AG04449 (cell line): ENCODE measurements at regions not wholly inside any gene's neighbourhood (a gene's known extent, or its start where the extent isn't known, plus 50 kb on each side); places are given as distances from the start of the nearest gene placed in this dataset.

Experiments
- CTCF ChIA-PET: fragments of 350-600 bp; formaldehyde crosslinking; extraction: SDS; loops from one replicate; lab custom pipeline; 2021; ENCODE audit warnings: antibody characterized with exemption; lab: Yijun Ruan, JAX
- POLR2A ChIA-PET: fragments of 400-600, 350-600 bp; formaldehyde crosslinking; extraction: SDS; loops from one replicate; lab custom pipeline; 2020; ENCODE audit warnings: antibody characterized with exemption, inconsistent platforms; lab: Yijun Ruan, JAX
- DNase-seq: peaks from one replicate; pipeline ENCODE4 v3.0.0-alpha.2; 2010; ENCODE audit warnings: low read depth, low spot score
- H3K4me3 ChIP-seq: 2 replicates; pipeline ENCODE4 v1.5.1; 2011; ENCODE audit warnings: low read depth, mild to moderate bottlenecking, control low read depth, low read length
- CTCF ChIP-seq: IDR thresholded peaks from one replicate; pipeline ENCODE4 v1.5.1; 2011; ENCODE audit warnings: mild to moderate bottlenecking, moderate library complexity, low read length, control low read depth, inconsistent platforms; ENCODE audit not compliant: insufficient read depth; ENCODE audit errors: missing control alignments

GRCh38 chr6:169839898-169840631, 88.6 kb downstream of the ERMARD start:
- DNase-seq: no peak
- ChIA-PET CTCF (no interaction called here), POLR2A (no interaction called here)
- no peak overlapping the region for H3K4me3 ChIP-seq
- TF ChIP-seq CTCF: no peak

GRCh38 chr6:169839493-169839892, 88.1 kb downstream of the ERMARD start:
- no peak for TF ChIP-seq CTCF
- DNase-seq: no peak
- H3K4me3 ChIP-seq: no peak overlapping the region
- ChIA-PET CTCF (no interaction called here), POLR2A (no interaction called here)

GRCh38 chr6:169839029-169839481, 87.6 kb downstream of the ERMARD start:
- H3K4me3 ChIP-seq: no peak overlapping the region
- CTCF ChIA-PET: no interaction called here
- no peak for TF ChIP-seq CTCF
- POLR2A ChIA-PET: interaction anchor here (0.6 kb wide), 1 partner anchor 687 kb away, joined by 3 read pairs; no protein-coding TSS in a partner anchor
- DNase-seq: no peak

- POLR2A ChIA-PET: interaction anchor here (0.6 kb wide), 1 partner anchor 687 kb away, joined by 3 read pairs; no protein-coding TSS in a partner anchor
- no peak for DNase-seq
- CTCF ChIA-PET: no interaction called here
These were observed 87.1 kb downstream of the ERMARD start for GRCh38 chr6:169838346-169839028.

GRCh38 chr6:169837529-169838250, 86.3 kb downstream of the ERMARD start:
- CTCF ChIA-PET: interaction anchor here (1.0 to 2.5 kb wide), 2 partner anchors 680 to 692 kb away, joined by 6 to 8 read pairs; no protein-coding TSS in a partner anchor
- no peak overlapping the region for H3K4me3 ChIP-seq
- TF ChIP-seq CTCF: no peak
- no peak for DNase-seq
- POLR2A ChIA-PET: no interaction called here

More at GRCh38 chr6:169838346-169839028, 87.1 kb downstream of the ERMARD start:
- TF ChIP-seq CTCF: no peak
- no peak overlapping the region for H3K4me3 ChIP-seq

- TF ChIP-seq CTCF: no peak
- ChIA-PET CTCF (interaction anchor here (5.4 to 6.2 kb wide), 2 partner anchors 682 to 696 kb away, joined by 110 to 153 read pairs; no protein-coding TSS in a partner anchor), POLR2A (no interaction called here)
- H3K4me3 ChIP-seq: no peak overlapping the region
- DNase-seq: no peak
These were observed 81.9 kb downstream of the ERMARD start for GRCh38 chr6:169833258-169833794.
